HL-60 (cell line): ENCODE measurements at regions not wholly inside any gene's neighbourhood (a gene's known extent, or its start where the extent isn't known, plus 50 kb on each side); places are given as distances from the start of the nearest gene placed in this dataset.

Source experiments
- DNase-seq, 2 experiments: peaks; one replicate each; pipeline ENCODE4 v3.0.0-alpha.2; 2010 to 2020; ENCODE audit warnings: low read depth in 1 of 2, low spot score in 1 of 2
- H3K27ac ChIP-seq: fragments of 250-450 bp; sonication (Bioruptor Pico); replicated peaks from 2 replicates; pipeline ENCODE4 v1.5.1; 2020; ENCODE audit warnings: mild to moderate bottlenecking, moderate library complexity
- H3K27me3 ChIP-seq: fragments of 250-450 bp; sonication (Bioruptor Pico); 2 replicates; pipeline ENCODE4 v1.5.1; 2021; ENCODE audit warnings: mild to moderate bottlenecking, moderate library complexity; ENCODE audit not compliant: insufficient read depth, poor library complexity, severe bottlenecking
- H3K4me3 ChIP-seq: replicated peaks from 2 replicates; pipeline ENCODE4 v1.5.1; 2011; ENCODE audit warnings: mild to moderate bottlenecking, control low read depth, low read length; ENCODE audit not compliant: insufficient read depth
- GABPA ChIP-seq: IDR thresholded peaks from 2 replicates; pipeline ENCODE4 v1.6.1; 2012; ENCODE audit warnings: low read depth
- POLR2AphosphoS5 ChIP-seq: IDR thresholded peaks from 2 replicates; pipeline ENCODE4 v1.6.1; 2012; ENCODE audit warnings: low read depth
- SPI1 ChIP-seq: IDR thresholded peaks from 2 replicates; pipeline ENCODE4 v1.6.1; 2012; ENCODE audit warnings: low read depth, mild to moderate bottlenecking, borderline replicate concordance
- TF ChIP-seq, protein P1 (sequence below): IDR thresholded peaks from one replicate; pipeline ENCODE4 v1.5.1; 2011; ENCODE audit warnings: low read length, control low read depth, inconsistent platforms; ENCODE audit not compliant: insufficient read depth
- TF ChIP-seq, protein P2 (sequence below): IDR thresholded peaks from 2 replicates; pipeline ENCODE4 v1.6.1; 2012; ENCODE audit warnings: low read depth; ENCODE audit not compliant: insufficient replicate concordance

DNA sequence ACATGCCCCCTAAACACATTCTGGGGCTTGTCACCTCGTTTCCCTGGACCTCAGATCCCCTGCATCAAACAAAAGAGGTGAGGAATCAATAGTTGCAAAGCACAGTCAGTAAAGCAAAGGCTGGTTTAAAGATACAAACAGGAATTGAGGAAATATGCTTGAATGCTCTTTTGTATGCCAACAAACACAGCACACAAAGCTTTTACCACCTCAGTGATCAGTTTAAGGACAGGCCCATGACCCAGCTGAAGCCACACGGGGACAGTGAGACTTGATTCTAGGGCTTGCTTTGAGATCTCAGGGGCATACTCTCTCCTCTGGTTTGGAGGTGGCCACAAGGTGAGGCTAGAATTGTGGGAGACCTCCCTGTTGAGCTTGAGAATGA is 182.9 kb upstream of the CST7 start:
- TF ChIP-seq GABPA, result no peak
- TF ChIP-seq, protein P1, sequence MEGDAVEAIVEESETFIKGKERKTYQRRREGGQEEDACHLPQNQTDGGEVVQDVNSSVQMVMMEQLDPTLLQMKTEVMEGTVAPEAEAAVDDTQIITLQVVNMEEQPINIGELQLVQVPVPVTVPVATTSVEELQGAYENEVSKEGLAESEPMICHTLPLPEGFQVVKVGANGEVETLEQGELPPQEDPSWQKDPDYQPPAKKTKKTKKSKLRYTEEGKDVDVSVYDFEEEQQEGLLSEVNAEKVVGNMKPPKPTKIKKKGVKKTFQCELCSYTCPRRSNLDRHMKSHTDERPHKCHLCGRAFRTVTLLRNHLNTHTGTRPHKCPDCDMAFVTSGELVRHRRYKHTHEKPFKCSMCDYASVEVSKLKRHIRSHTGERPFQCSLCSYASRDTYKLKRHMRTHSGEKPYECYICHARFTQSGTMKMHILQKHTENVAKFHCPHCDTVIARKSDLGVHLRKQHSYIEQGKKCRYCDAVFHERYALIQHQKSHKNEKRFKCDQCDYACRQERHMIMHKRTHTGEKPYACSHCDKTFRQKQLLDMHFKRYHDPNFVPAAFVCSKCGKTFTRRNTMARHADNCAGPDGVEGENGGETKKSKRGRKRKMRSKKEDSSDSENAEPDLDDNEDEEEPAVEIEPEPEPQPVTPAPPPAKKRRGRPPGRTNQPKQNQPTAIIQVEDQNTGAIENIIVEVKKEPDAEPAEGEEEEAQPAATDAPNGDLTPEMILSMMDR, result no peak
- TF ChIP-seq, protein P2, sequence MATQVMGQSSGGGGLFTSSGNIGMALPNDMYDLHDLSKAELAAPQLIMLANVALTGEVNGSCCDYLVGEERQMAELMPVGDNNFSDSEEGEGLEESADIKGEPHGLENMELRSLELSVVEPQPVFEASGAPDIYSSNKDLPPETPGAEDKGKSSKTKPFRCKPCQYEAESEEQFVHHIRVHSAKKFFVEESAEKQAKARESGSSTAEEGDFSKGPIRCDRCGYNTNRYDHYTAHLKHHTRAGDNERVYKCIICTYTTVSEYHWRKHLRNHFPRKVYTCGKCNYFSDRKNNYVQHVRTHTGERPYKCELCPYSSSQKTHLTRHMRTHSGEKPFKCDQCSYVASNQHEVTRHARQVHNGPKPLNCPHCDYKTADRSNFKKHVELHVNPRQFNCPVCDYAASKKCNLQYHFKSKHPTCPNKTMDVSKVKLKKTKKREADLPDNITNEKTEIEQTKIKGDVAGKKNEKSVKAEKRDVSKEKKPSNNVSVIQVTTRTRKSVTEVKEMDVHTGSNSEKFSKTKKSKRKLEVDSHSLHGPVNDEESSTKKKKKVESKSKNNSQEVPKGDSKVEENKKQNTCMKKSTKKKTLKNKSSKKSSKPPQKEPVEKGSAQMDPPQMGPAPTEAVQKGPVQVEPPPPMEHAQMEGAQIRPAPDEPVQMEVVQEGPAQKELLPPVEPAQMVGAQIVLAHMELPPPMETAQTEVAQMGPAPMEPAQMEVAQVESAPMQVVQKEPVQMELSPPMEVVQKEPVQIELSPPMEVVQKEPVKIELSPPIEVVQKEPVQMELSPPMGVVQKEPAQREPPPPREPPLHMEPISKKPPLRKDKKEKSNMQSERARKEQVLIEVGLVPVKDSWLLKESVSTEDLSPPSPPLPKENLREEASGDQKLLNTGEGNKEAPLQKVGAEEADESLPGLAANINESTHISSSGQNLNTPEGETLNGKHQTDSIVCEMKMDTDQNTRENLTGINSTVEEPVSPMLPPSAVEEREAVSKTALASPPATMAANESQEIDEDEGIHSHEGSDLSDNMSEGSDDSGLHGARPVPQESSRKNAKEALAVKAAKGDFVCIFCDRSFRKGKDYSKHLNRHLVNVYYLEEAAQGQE, result no peak
- TF ChIP-seq POLR2AphosphoS5, result no peak
- no peak for TF ChIP-seq SPI1
- Histone ChIP-seq H3K27ac (no peak overlapping the region), H3K4me3 (no peak overlapping the region), H3K27me3 (peaks cover under 1% of the 10 kb centered on the region)
- no peak for DNase-seq

DNA sequence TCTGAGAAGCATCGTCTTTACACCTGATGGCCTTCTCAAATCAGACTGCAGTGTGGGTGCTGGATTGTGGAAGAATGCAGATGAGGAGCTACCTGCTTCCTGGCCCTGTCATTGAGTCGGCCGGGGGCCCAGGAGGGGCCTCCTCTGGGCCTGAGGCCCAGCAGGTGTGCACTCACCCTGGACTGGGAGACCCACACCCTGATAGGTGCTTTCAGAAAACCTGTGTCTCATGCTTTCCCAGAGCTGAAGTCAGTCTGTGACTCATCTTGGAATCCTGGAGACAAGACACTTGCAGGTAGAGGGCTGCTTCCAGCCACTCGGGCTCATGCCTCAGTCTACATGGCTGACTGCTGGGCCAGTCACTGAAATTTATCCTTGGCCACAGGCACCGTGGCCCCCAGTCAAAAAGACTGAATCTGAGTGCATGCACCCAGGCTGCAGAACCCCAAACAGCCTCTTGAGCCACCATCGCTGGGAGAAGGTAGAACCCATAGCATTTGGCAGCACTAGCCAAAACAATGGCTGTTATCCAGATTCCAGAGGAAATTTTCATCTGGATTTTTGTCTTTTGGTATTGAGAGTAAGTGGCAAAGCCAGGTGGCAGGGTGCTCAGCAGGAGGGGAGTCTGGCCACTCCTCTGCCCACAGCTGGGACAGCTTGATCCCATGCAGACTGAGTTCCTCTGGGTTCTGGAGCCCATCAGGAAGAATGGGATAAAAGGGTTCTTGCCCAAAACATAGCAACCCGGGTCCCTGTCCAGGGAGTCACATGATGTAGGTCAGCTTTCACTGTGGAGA is 182.0 kb upstream of the CST7 start:
- TF ChIP-seq, protein P2, result no peak
- TF ChIP-seq SPI1 (no peak), GABPA (no peak), POLR2AphosphoS5 (no peak)
- TF ChIP-seq, protein P1, result no peak
- DNase-seq, result no peak
- Histone ChIP-seq H3K27ac (no peak overlapping the region), H3K27me3 (peaks cover 5% of the 10 kb centered on the region), H3K4me3 (no peak overlapping the region)

DNA sequence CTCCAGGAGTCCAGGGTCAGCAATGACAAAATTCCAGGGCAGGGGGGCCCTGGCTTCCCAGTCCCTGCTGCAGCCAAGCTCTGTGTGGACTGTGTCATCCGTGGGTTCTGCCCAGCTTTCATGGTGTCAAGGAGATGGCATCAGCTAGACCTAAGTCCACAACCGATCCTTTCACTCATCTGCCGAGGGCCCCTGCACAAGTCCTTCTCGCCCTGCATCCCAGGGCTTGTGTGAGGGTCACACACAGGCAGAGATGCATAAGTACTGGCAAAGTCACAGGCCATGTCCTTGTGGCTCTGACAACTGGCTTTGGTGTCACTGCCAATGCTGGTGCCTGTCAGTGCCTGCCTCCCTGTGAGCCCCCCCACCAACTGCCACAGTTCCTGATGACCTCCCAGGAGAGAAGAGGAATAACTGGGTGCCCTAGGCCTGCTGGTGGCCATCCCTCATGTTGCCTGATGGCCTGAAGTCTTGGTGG is 181.4 kb upstream of the CST7 start:
- no peak for DNase-seq
- no peak for TF ChIP-seq POLR2AphosphoS5
- TF ChIP-seq, protein P1, result no peak
- no peak for TF ChIP-seq GABPA
- no peak for TF ChIP-seq SPI1
- TF ChIP-seq, protein P2, result no peak
- H3K27me3 ChIP-seq, result peaks cover 5% of the 10 kb centered on the region
- no peak overlapping the region for H3K27ac ChIP-seq
- H3K4me3 ChIP-seq, result no peak overlapping the region
